ENCODE measurements at regions not wholly inside any gene's neighbourhood (a gene's known extent, or its start where the extent isn't known, plus 50 kb on each side); places are given as distances from the start of the nearest gene placed in this dataset.
A peak's percentile ranks its signal among the peaks of the same experiment; 100 is the strongest.

- Histone ChIP-seq H3K27ac (ENCODE audit: low read length) (peak overlapping the region; percentile 98), H3K4me1 (ENCODE audit: insufficient read depth, low read length) (peaks cover 23% of the 10 kb centered on the region), H3K36me3 (ENCODE audit: low read depth, low read length) (no peaks in the 10 kb centered on the region), H3K9me3 (ENCODE audit: low read length) (no peaks in the 10 kb centered on the region), H4K20me1 (ENCODE audit: low read length) (no peaks in the 10 kb centered on the region), H3F3A (ENCODE audit: low read length, unreplicated experiment) (no peaks in the 10 kb centered on the region), H3K79me2 (ENCODE audit: low read length) (no peaks in the 10 kb centered on the region), H3K4me2 (ENCODE audit: low read length) (peak overlapping the region; percentile 61), H3K27me3 (ENCODE audit: low read length) (no peaks in the 10 kb centered on the region), H3K9me2 (replicated peaks; ENCODE audit: low read length) (no peaks in the 10 kb centered on the region), H3K9ac (ENCODE audit: low read length) (peak overlapping the region; percentile 87), H3K4me3 (ENCODE audit: low read length) (no peak overlapping the region), H2AFZ (ENCODE audit: low read length) (peak overlapping the region; percentile 63)
- TF ChIP-seq CTCF (conservative IDR thresholded peaks at IDR 0.05; ENCODE audit: low read depth, low read length) (peak; percentile 72), EZH2 (IDR thresholded peaks at IDR 0.05; ENCODE audit: low read length, unreplicated experiment) (no peak), EZH2phosphoT487 (IDR thresholded peaks at IDR 0.05; ENCODE audit: borderline replicate concordance, low read length) (no peak)
- DNase-seq (peak; percentile 99), ATAC-seq (peak; percentile 89)
- BruUV-seq (replicated peaks): no TSS peak
- POLR2A ChIA-PET (ENCODE audit: unreplicated experiment): interaction anchor here (0.6 kb wide), 2 partner anchors 221 to 1142 kb away, joined by 4 to 11 read pairs; no protein-coding TSS in a partner anchor
- intact Hi-C loops (cut with micrococcal nuclease): loop anchor here (1.0 to 5.0 kb wide), 5 partner anchors 36 to 948 kb away; no protein-coding TSS in a partner anchor
- CTCF ChIA-PET: interaction anchor here (0.6 to 1.1 kb wide), 8 partner anchors 59 to 441 kb away, joined by 3 to 6 read pairs (median 3); no protein-coding TSS in a partner anchor
These were observed 357.7 kb downstream of the OTOL1 start for GRCh38 chr3:161854232-161854771.

GRCh38 chr3:161859057-161859456 is 362.4 kb downstream of the OTOL1 start:
- H3K27ac ChIP-seq (ENCODE audit: low read length): no peak overlapping the region
- H3K36me3 ChIP-seq (ENCODE audit: low read depth, low read length): no peaks in the 10 kb centered on the region
- no peaks in the 10 kb centered on the region for H3F3A ChIP-seq (ENCODE audit: low read length, unreplicated experiment)
- no peak for TF ChIP-seq EZH2phosphoT487 (IDR thresholded peaks at IDR 0.05; ENCODE audit: borderline replicate concordance, low read length)
- TF ChIP-seq CTCF (conservative IDR thresholded peaks at IDR 0.05; ENCODE audit: low read depth, low read length): no peak
- TF ChIP-seq EZH2 (IDR thresholded peaks at IDR 0.05; ENCODE audit: low read length, unreplicated experiment): no peak
- no peak overlapping the region for H2AFZ ChIP-seq (ENCODE audit: low read length)
- POLR2A ChIA-PET (ENCODE audit: unreplicated experiment): no interaction called here
- no peaks in the 10 kb centered on the region for H4K20me1 ChIP-seq (ENCODE audit: low read length)
- BruUV-seq (replicated peaks): no TSS peak
- ATAC-seq (no peak), DNase-seq (no peak)
- H3K9me2 ChIP-seq (replicated peaks; ENCODE audit: low read length): no peaks in the 10 kb centered on the region
- H3K9me3 ChIP-seq (ENCODE audit: low read length): no peaks in the 10 kb centered on the region
- H3K4me1 ChIP-seq (ENCODE audit: insufficient read depth, low read length): peaks cover 22% of the 10 kb centered on the region
- no peak overlapping the region for H3K9ac ChIP-seq (ENCODE audit: low read length)
- CTCF ChIA-PET: no interaction called here
- no peak overlapping the region for H3K4me2 ChIP-seq (ENCODE audit: low read length)
- intact Hi-C loops (cut with micrococcal nuclease): no loop called here
- no peaks in the 10 kb centered on the region for H3K27me3 ChIP-seq (ENCODE audit: low read length)
- H3K4me3 ChIP-seq (ENCODE audit: low read length): no peak overlapping the region
- H3K79me2 ChIP-seq (ENCODE audit: low read length): no peaks in the 10 kb centered on the region

- ChIA-PET CTCF (no interaction called here), POLR2A (ENCODE audit: unreplicated experiment) (interaction anchor here (0.6 kb wide), 1 partner anchor 489 kb away, joined by 11 read pairs; the partner anchor contains the start of gene SPTSSB)
- H3K4me3 ChIP-seq (ENCODE audit: low read length): no peak overlapping the region
- H3K79me2 ChIP-seq (ENCODE audit: low read length): no peaks in the 10 kb centered on the region
- no peaks in the 10 kb centered on the region for H3K9me3 ChIP-seq (ENCODE audit: low read length)
- no peaks in the 10 kb centered on the region for H3K36me3 ChIP-seq (ENCODE audit: low read depth, low read length)
- ATAC-seq: peak; percentile 20; the same call in 1 of the 2 replicates
- H3K27ac ChIP-seq (ENCODE audit: low read length): no peak overlapping the region
- no peak overlapping the region for H3K9ac ChIP-seq (ENCODE audit: low read length)
- H3K9me2 ChIP-seq (replicated peaks; ENCODE audit: low read length): no peaks in the 10 kb centered on the region
- H3F3A ChIP-seq (ENCODE audit: low read length, unreplicated experiment): no peaks in the 10 kb centered on the region
- no peaks in the 10 kb centered on the region for H4K20me1 ChIP-seq (ENCODE audit: low read length)
- intact Hi-C loops (cut with micrococcal nuclease): no loop called here
- peak overlapping the region; percentile 58 for H2AFZ ChIP-seq (ENCODE audit: low read length)
- H3K27me3 ChIP-seq (ENCODE audit: low read length): no peaks in the 10 kb centered on the region
- H3K4me1 ChIP-seq (ENCODE audit: insufficient read depth, low read length): peaks cover 16% of the 10 kb centered on the region
- DNase-seq: peak; percentile 12
- BruUV-seq (replicated peaks): no TSS peak
- H3K4me2 ChIP-seq (ENCODE audit: low read length): no peak overlapping the region
- TF ChIP-seq CTCF (conservative IDR thresholded peaks at IDR 0.05; ENCODE audit: low read depth, low read length) (no peak), EZH2phosphoT487 (IDR thresholded peaks at IDR 0.05; ENCODE audit: borderline replicate concordance, low read length) (no peak)
These were observed 363.4 kb downstream of the OTOL1 start for GRCh38 chr3:161859865-161860450.
